SJSA1 (cell line): ENCODE measurements at regions not wholly inside any gene's neighbourhood (a gene's known extent, or its start where the extent isn't known, plus 50 kb on each side); places are given as distances from the start of the nearest gene placed in this dataset.

Source experiments
- DNase-seq, 2 experiments: peaks; one replicate each; pipeline ENCODE4 v3.0.0-alpha.2; 2015 to 2020; ENCODE audit warnings: low spot score in 2 of 2, low read depth in 1 of 2
- H3K27ac ChIP-seq: fragments of 250-450 bp; sonication (Bioruptor Pico); 2 replicates; pipeline ENCODE4 v1.5.1; 2020; ENCODE audit warnings: mild to moderate bottlenecking, moderate library complexity
- H3K27me3 ChIP-seq: fragments of 250-450 bp; sonication (Bioruptor Pico); replicated peaks from 2 replicates; pipeline ENCODE4 v1.5.1; 2020; ENCODE audit warnings: mild to moderate bottlenecking, moderate library complexity
- H3K36me3 ChIP-seq: fragments of 250-450 bp; sonication (Bioruptor Pico); 2 replicates; pipeline ENCODE4 v1.5.1; 2020; ENCODE audit warnings: mild to moderate bottlenecking
- H3K4me1 ChIP-seq: fragments of 250-450 bp; sonication (Bioruptor Pico); replicated peaks from 2 replicates; pipeline ENCODE4 v1.6.1; 2021; ENCODE audit warnings: mild to moderate bottlenecking
- H3K4me3 ChIP-seq: fragments of 250-450 bp; sonication (Bioruptor Pico); 2 replicates; pipeline ENCODE4 v1.5.1; 2020; ENCODE audit warnings: mild to moderate bottlenecking
- H3K9me3 ChIP-seq: fragments of 250-450 bp; sonication (Bioruptor Pico); replicated peaks from 2 replicates; pipeline ENCODE4 v1.5.1; 2020; ENCODE audit warnings: mild to moderate bottlenecking

- no peaks in the 10 kb centered on the region for H3K27me3 ChIP-seq
- H3K4me3 ChIP-seq: no peak overlapping the region
- no peaks in the 10 kb centered on the region for H3K4me1 ChIP-seq
- no peak for DNase-seq
- no peaks in the 10 kb centered on the region for H3K9me3 ChIP-seq
- H3K27ac ChIP-seq: no peak overlapping the region
- no peaks in the 10 kb centered on the region for H3K36me3 ChIP-seq
These were observed 622.6 kb upstream of the PCDH20 start for GRCh38 chr13:62038214-62038613.

- no peak for DNase-seq
- H3K36me3 ChIP-seq: no peaks in the 10 kb centered on the region
- no peaks in the 10 kb centered on the region for H3K27me3 ChIP-seq
These were observed 620.3 kb upstream of the PCDH20 start for GRCh38 chr13:62035981-62036380.

DNA sequence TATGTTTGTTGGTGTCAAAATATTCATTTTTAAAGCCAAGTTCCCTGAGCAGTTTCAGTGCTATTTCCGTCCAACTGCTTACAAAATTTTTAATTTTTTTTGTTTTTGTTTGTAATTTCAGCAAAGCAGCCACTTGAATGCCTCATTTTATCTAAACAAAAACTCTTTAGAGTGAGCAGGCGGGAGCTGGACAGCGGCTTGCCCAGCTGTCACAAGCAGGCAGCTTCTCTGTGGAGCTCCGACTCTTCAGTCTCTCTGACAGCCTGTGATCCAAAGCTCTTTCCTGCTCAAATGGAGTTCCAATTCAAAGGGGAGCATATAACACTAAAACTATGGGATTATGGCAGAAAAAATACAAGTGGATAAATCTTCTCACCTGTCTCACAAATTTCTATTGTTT lies 618.3 kb upstream of the PCDH20 start:
- no peaks in the 10 kb centered on the region for H3K4me1 ChIP-seq
- H3K4me3 ChIP-seq: no peak overlapping the region
- no peaks in the 10 kb centered on the region for H3K27me3 ChIP-seq
- no peak for DNase-seq
- H3K27ac ChIP-seq: no peak overlapping the region
- H3K36me3 ChIP-seq: no peaks in the 10 kb centered on the region
- no peaks in the 10 kb centered on the region for H3K9me3 ChIP-seq

More at GRCh38 chr13:62035981-62036380, 620.3 kb upstream of the PCDH20 start:
- Histone ChIP-seq H3K4me1 (no peaks in the 10 kb centered on the region), H3K9me3 (no peaks in the 10 kb centered on the region), H3K4me3 (no peak overlapping the region), H3K27ac (no peak overlapping the region)

GRCh38 chr13:62022369-62022768 lies 606.7 kb upstream of the PCDH20 start:
- no peaks in the 10 kb centered on the region for H3K36me3 ChIP-seq
- no peak for DNase-seq
- 0 out of 2 replicates have a peak, but pooled peaks cover 2% of the 10 kb centered on the region for H3K9me3 ChIP-seq
- H3K4me3 ChIP-seq: no peak overlapping the region
- H3K27ac ChIP-seq: no peak overlapping the region
- H3K4me1 ChIP-seq: no peaks in the 10 kb centered on the region
- no peaks in the 10 kb centered on the region for H3K27me3 ChIP-seq

GRCh38 chr13:62019858-62020257 lies 604.2 kb upstream of the PCDH20 start:
- Histone ChIP-seq H3K4me1 (no peaks in the 10 kb centered on the region), H3K27me3 (no peaks in the 10 kb centered on the region), H3K4me3 (no peak overlapping the region), H3K9me3 (no peaks in the 10 kb centered on the region), H3K36me3 (no peaks in the 10 kb centered on the region), H3K27ac (no peak overlapping the region)
- DNase-seq: no peak

- H3K4me1 ChIP-seq: no peaks in the 10 kb centered on the region
- no peaks in the 10 kb centered on the region for H3K9me3 ChIP-seq
- H3K27me3 ChIP-seq: no peaks in the 10 kb centered on the region
- H3K4me3 ChIP-seq: no peak overlapping the region
- no peak overlapping the region for H3K27ac ChIP-seq
- H3K36me3 ChIP-seq: no peaks in the 10 kb centered on the region
- DNase-seq: no peak
These were observed 598.6 kb upstream of the PCDH20 start for GRCh38 chr13:62014299-62014698.

- no peaks in the 10 kb centered on the region for H3K27me3 ChIP-seq
- no peaks in the 10 kb centered on the region for H3K9me3 ChIP-seq
- H3K27ac ChIP-seq: no peak overlapping the region
- no peak for DNase-seq
- H3K36me3 ChIP-seq: no peaks in the 10 kb centered on the region
- no peaks in the 10 kb centered on the region for H3K4me1 ChIP-seq
- no peak overlapping the region for H3K4me3 ChIP-seq
These were observed 587.8 kb upstream of the PCDH20 start for GRCh38 chr13:62003452-62003851.

DNA sequence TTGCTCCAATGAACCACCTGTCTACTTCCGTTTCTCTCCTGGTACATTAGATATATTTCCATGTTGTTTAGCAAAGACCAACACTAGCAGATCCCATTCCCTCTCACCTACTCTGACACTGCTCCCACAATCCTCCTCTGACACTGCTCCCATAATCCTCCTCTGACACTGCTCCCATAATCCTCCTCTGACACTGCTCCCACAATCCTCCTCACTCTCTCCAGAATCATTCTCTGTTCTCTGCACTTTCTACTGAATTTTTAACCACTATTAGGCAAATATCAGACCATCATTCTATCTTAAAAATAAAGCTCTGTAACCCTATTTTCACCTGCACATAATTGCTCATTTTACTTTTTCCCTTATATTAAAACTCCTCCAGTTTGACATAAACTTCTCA lies 578.5 kb upstream of the PCDH20 start:
- no peaks in the 10 kb centered on the region for H3K27me3 ChIP-seq
- no peak for DNase-seq
- no peaks in the 10 kb centered on the region for H3K36me3 ChIP-seq
- H3K27ac ChIP-seq: no peak overlapping the region
- H3K4me3 ChIP-seq: no peak overlapping the region
- H3K9me3 ChIP-seq: 0 out of 2 replicates have a peak, but pooled peaks cover 2% of the 10 kb centered on the region
- no peaks in the 10 kb centered on the region for H3K4me1 ChIP-seq

DNA sequence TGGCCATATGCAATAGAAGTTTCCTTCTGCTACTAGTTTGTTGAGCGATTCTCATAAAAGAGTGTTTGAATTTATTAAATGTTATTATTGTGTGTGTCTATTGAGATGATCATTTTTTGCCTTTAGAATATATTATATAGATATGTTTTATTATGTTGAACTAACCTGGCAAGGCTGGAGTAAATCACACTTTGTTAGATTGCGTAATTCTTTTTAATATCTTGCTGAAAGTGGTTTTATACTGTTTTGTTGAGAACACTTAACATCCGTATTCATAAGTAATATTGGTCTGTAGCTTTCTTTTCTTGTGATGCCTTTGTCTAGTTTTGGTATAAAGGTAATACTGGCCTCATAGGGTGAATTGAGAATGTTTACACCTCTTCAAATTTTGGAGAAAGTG lies 574.3 kb upstream of the PCDH20 start:
- no peaks in the 10 kb centered on the region for H3K27me3 ChIP-seq
- no peaks in the 10 kb centered on the region for H3K36me3 ChIP-seq
- no peak overlapping the region for H3K4me3 ChIP-seq
- no peaks in the 10 kb centered on the region for H3K4me1 ChIP-seq
- no peak for DNase-seq
- H3K9me3 ChIP-seq: no peaks in the 10 kb centered on the region
- no peak overlapping the region for H3K27ac ChIP-seq

DNA sequence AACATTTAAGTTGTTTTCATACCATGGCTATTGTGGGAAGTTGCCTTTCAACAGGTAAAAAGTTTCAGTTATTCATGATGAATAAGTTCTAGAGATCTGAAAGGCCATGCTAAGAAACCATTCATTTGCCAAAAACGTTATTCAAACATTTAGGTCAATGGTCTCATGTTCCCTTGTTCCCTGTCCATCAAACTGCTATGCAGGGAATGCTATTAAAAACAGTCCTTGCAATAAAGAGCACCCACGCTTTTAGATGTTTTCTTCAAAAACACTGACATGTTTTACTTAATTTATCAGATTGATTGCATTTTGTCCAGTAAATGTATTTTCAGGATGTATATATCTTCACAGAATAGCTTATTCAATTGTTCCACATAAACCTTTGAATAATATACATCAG lies 573.2 kb upstream of the PCDH20 start:
- no peak overlapping the region for H3K4me3 ChIP-seq
- no peaks in the 10 kb centered on the region for H3K36me3 ChIP-seq
- H3K4me1 ChIP-seq: no peaks in the 10 kb centered on the region
- H3K27me3 ChIP-seq: no peaks in the 10 kb centered on the region
- no peaks in the 10 kb centered on the region for H3K9me3 ChIP-seq
- no peak overlapping the region for H3K27ac ChIP-seq
- DNase-seq: no peak

DNA sequence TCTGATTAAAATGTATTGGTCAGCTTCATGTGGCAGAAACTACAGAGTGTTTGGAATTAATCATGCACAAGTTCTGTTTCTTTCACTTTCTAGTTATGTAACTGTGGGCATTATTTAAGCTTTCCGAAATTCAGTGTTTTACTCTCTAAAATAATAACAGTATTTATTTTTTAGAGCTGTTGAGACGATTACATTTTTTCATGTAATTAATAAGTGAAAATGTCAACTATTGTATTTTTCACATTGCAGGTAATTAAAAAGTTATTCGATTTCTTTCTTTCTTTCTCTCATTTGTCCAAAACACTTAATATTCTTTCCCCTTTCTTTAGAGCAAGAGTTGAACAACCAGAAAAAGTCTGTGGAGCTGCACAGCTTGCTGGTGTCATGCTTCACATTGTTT lies 559.4 kb upstream of the PCDH20 start:
- no peak for DNase-seq
- Histone ChIP-seq H3K4me3 (no peak overlapping the region), H3K27me3 (no peaks in the 10 kb centered on the region), H3K27ac (no peak overlapping the region), H3K9me3 (no peaks in the 10 kb centered on the region), H3K4me1 (no peaks in the 10 kb centered on the region), H3K36me3 (no peaks in the 10 kb centered on the region)

DNA sequence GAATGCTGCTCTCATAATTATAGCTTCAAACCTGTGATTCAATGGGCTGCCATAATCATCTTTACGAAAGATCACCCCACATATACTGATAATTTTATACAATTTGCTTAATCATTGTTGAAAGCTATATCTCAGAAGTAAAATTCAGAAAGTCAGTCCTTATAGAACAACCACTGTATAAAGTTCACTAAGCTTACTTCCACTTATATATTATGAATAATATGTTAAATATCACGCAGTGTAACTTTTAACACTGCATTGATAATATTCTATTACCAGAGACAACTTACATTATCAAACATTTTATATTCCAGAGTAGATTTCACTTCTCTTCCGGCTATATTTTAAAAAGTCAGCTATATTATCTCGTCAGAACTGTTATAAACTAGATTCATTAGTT lies 550.1 kb upstream of the PCDH20 start:
- H3K27me3 ChIP-seq: no peaks in the 10 kb centered on the region
- H3K9me3 ChIP-seq: no peaks in the 10 kb centered on the region
- H3K36me3 ChIP-seq: no peaks in the 10 kb centered on the region
- no peak overlapping the region for H3K27ac ChIP-seq
- no peaks in the 10 kb centered on the region for H3K4me1 ChIP-seq
- no peak overlapping the region for H3K4me3 ChIP-seq
- no peak for DNase-seq

GRCh38 chr13:61960981-61961380 lies 545.3 kb upstream of the PCDH20 start:
- no peaks in the 10 kb centered on the region for H3K36me3 ChIP-seq
- no peak for DNase-seq
- no peaks in the 10 kb centered on the region for H3K27me3 ChIP-seq
- H3K9me3 ChIP-seq: no peaks in the 10 kb centered on the region
- H3K27ac ChIP-seq: no peak overlapping the region
- no peaks in the 10 kb centered on the region for H3K4me1 ChIP-seq
- H3K4me3 ChIP-seq: no peak overlapping the region

GRCh38 chr13:61954092-61954491 lies 538.4 kb upstream of the PCDH20 start:
- no peak overlapping the region for H3K4me3 ChIP-seq
- H3K4me1 ChIP-seq: no peaks in the 10 kb centered on the region
- no peak overlapping the region for H3K27ac ChIP-seq
- H3K27me3 ChIP-seq: no peaks in the 10 kb centered on the region
- no peaks in the 10 kb centered on the region for H3K9me3 ChIP-seq
- no peaks in the 10 kb centered on the region for H3K36me3 ChIP-seq
- no peak for DNase-seq

GRCh38 chr13:61950828-61951227 lies 535.2 kb upstream of the PCDH20 start:
- no peak for DNase-seq
- no peaks in the 10 kb centered on the region for H3K27me3 ChIP-seq
- H3K27ac ChIP-seq: no peak overlapping the region
- no peak overlapping the region for H3K4me3 ChIP-seq
- H3K4me1 ChIP-seq: no peaks in the 10 kb centered on the region
- no peaks in the 10 kb centered on the region for H3K9me3 ChIP-seq
- H3K36me3 ChIP-seq: no peaks in the 10 kb centered on the region
